ENCODE measurements at regions not wholly inside any gene's neighbourhood (a gene's known extent, or its start where the extent isn't known, plus 50 kb on each side); places are given as distances from the start of the nearest gene placed in this dataset.

DNA sequence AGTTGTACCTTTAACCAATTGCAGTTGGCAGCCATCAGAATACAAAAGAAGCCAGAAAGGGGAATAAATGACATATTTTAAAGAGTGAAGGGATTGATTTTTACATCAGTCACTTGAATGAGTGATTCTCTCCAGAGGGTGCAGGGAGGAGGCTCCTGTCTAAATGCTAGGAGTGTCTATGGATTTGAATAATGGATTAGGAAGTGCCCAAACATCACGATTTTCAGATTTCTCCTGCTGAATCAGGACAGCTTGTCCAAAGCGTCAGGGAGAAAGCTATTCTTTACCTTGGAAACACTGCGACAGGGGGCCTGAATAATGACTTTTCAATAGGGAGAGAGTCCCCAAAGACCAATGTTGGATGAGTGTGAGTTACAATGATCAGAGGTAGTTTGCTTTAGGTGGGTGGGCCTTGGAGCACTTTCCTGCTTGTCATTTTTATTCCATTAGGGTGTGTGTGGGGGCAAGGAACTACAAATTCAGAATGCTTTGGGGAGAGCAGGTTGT, 735.5 kb downstream of the KCNA4 start:
- Mint-ChIP-seq H3K36me3 (no peaks in the 10 kb centered on the region), H3K9me3 (peaks cover 0 to 9% (median 6%) of the 10 kb centered on the region in 9 donors), H3K27me3 (no peaks in the 10 kb centered on the region), H3K4me3 (no peak overlapping the region), H3K4me1 (no peaks in the 10 kb centered on the region), H3K27ac (no peak overlapping the region)
- DNase-seq = no peak
- ATAC-seq = no peak
- POLR2A ChIA-PET = no interaction called here

DNA sequence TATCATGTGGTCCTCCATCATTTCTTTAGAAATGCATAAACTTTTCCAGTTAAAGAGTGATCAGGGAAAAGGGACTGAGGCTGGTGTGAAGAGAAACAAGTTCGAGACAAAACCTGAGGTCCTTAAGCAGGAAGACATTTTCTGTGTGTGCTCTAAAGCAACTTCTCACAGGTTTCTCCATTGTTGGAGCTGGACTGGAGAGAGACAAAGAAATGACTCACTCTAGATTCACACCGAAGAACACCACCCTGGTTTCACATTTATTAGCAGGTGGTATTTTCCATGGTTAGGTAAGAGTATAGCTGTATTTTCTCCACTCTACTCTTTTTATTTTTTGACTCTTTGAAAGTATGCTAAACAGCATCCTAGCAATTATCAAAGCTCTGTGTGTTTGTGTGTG, 736.4 kb downstream of the KCNA4 start:
- POLR2A ChIA-PET = no interaction called here
- Mint-ChIP-seq H3K4me1 (no peaks in the 10 kb centered on the region), H3K4me3 (no peak overlapping the region), H3K27me3 (no peaks in the 10 kb centered on the region), H3K36me3 (no peaks in the 10 kb centered on the region), H3K27ac (no peak overlapping the region), H3K9me3 (peaks cover 0 to 14% (median 4%) of the 10 kb centered on the region in 9 donors)
- ATAC-seq (no peak), DNase-seq (no peak)

DNA sequence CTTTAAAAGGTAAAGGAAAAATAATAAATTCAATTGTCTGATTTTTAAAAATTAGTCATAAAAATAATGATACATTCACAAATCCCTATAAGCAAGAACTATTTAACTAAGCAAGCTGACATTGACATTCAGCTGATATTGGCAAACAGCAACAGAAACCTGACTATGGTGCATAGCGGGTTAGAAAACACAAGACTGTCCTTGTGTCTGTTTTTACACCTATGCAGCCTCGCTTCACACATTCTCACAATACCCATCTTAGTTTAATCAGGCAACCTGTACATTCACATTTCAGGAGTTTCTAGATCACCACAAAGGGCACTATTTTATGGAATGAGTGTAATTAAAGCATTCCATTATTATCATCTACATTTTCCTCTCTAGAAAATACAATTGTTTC, 737.1 kb downstream of the KCNA4 start:
- peaks cover 0 to 17% (median 5%) of the 10 kb centered on the region in 9 donors for H3K9me3 Mint-ChIP-seq
- DNase-seq (no peak), ATAC-seq (no peak)
- POLR2A ChIA-PET = no interaction called here
- no peaks in the 10 kb centered on the region for H3K27me3 Mint-ChIP-seq
- H3K4me3 Mint-ChIP-seq = no peak overlapping the region
- no peaks in the 10 kb centered on the region for H3K4me1 Mint-ChIP-seq
- H3K27ac Mint-ChIP-seq = no peak overlapping the region
- no peaks in the 10 kb centered on the region for H3K36me3 Mint-ChIP-seq

DNA sequence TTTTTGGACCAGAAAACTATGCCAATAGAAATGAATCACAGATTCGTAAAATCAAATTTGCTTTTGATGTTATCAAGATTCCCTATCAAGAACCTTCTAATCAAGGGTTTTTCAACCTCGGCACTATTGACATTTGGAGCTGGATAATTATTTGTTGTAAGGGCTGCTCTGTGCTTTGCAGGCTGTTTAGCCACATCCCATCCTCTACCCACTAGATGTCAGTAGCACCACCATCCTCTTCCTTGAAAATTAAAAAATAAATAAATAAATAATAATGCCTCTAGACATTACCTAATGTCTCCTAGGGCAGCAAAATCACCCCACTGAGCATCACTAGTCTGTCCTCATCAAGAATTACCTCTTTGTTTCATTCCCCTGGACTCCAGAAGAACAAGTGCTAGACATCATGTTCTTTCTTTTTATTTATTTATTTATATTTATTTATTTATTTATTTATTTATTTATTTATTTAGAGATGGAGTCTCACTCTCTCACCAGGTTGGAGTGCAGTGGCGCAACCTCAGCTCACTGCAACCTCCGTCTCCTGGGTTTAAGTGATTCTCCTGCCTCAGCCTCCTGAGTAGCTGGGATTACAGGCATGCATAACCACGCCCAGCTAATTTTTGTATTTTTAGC, 744.7 kb downstream of the KCNA4 start:
- POLR2A ChIA-PET = no interaction called here
- H3K27ac Mint-ChIP-seq = no peak overlapping the region
- H3K27me3 Mint-ChIP-seq = no peaks in the 10 kb centered on the region
- H3K4me1 Mint-ChIP-seq = no peaks in the 10 kb centered on the region
- peaks cover 0 to 15% (median 6%) of the 10 kb centered on the region in 9 donors for H3K9me3 Mint-ChIP-seq
- DNase-seq (no peak), ATAC-seq (no peak)
- no peak overlapping the region for H3K4me3 Mint-ChIP-seq
- no peaks in the 10 kb centered on the region for H3K36me3 Mint-ChIP-seq

DNA sequence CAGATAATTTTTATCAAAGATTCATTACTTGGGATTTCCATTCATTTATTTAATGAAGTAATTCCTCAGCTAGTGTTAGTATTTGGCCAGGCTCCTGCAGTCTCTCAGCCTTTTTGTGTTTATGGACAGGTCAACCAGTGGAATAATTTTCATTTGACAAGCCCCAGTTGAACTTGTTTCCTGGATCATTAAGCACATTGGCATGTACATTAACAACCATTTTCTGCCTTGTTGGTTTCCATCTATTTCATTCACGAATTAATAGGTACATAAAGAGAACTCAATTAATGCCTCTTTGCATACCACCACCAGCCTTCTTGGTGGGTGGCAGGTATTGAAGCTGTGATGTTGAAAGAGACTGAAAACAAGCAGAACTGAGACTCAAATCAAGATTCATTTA, 745.2 kb downstream of the KCNA4 start:
- H3K4me3 Mint-ChIP-seq = no peak overlapping the region
- H3K4me1 Mint-ChIP-seq = no peaks in the 10 kb centered on the region
- H3K27ac Mint-ChIP-seq = no peak overlapping the region
- POLR2A ChIA-PET = no interaction called here
- no peaks in the 10 kb centered on the region for H3K36me3 Mint-ChIP-seq
- DNase-seq (no peak), ATAC-seq (no peak)
- no peaks in the 10 kb centered on the region for H3K27me3 Mint-ChIP-seq
- H3K9me3 Mint-ChIP-seq = peaks cover 0 to 16% (median 6%) of the 10 kb centered on the region in 9 donors

DNA sequence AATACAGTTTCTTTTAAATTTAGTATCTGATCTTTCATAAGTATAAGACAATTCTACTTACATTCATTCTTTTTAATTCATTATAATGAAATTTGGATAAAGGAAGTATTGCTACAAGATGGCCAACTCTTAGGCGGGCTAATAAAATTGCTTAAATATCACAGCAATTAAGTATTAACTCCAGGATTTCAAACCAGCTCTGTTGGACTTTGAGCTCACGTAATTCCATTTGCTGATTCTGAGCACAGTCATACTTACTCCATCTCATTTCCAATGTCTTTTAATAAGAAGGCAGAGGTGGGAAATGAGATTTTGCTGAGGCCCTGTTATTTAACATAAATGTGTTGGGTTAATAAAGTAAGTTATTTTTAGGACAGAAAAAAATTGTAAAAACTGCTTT, 748.1 kb downstream of the KCNA4 start:
- H3K36me3 Mint-ChIP-seq = no peaks in the 10 kb centered on the region
- POLR2A ChIA-PET = no interaction called here
- DNase-seq (no peak), ATAC-seq (no peak)
- no peak overlapping the region for H3K4me3 Mint-ChIP-seq
- no peaks in the 10 kb centered on the region for H3K4me1 Mint-ChIP-seq
- H3K9me3 Mint-ChIP-seq = peaks cover 0 to 9% (median 5%) of the 10 kb centered on the region in 9 donors
- no peak overlapping the region for H3K27ac Mint-ChIP-seq
- no peaks in the 10 kb centered on the region for H3K27me3 Mint-ChIP-seq

DNA sequence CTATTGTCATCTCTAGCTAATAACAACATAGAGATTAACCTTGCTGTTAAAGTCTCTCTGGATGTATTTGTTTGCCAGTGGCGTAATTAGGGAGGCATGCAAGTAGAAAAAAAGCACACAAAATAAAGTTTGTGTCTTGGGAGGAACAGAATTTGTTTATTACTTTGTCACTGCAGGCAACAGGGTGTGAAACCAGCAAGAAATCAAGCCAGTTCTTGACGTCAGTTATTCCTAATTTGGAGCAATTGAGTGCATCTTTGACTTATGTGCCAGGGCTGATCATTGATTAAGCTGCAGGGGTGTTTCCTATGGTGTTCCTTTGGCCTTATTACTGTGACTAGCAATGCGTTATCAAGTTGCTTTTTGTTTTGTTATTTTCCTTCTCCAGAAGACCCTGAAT, 751.0 kb downstream of the KCNA4 start:
- Mint-ChIP-seq H3K27me3 (no peaks in the 10 kb centered on the region), H3K9me3 (peaks cover 0 to 14% (median 6%) of the 10 kb centered on the region in 9 donors), H3K27ac (no peak overlapping the region), H3K36me3 (no peaks in the 10 kb centered on the region), H3K4me3 (no peak overlapping the region), H3K4me1 (no peaks in the 10 kb centered on the region)
- DNase-seq = no peak
- no peak for ATAC-seq
- POLR2A ChIA-PET = no interaction called here

DNA sequence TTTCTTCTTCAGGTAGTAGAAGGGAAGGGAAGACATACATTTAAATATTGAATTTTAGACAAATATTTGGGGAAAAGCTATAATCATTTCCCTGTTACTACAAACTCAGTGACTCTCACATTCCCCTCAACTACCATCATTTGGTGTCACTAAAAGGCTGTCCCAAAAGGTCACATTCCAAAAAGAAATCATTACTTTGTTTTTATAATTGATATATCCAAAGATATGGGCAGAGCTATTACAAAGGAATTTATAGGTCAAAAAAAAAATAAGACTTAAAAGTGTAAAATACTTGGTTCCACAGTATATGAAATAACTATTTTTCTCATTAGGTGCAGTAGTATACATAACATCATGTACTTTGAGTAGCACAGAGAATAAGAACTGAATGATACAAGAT, 751.4 kb downstream of the KCNA4 start:
- H3K4me3 Mint-ChIP-seq = no peak overlapping the region
- H3K4me1 Mint-ChIP-seq = no peaks in the 10 kb centered on the region
- POLR2A ChIA-PET = no interaction called here
- H3K36me3 Mint-ChIP-seq = no peaks in the 10 kb centered on the region
- H3K27ac Mint-ChIP-seq = no peak overlapping the region
- peaks cover 0 to 14% (median 6%) of the 10 kb centered on the region in 9 donors for H3K9me3 Mint-ChIP-seq
- H3K27me3 Mint-ChIP-seq = no peaks in the 10 kb centered on the region
- DNase-seq (no peak), ATAC-seq (no peak)

DNA sequence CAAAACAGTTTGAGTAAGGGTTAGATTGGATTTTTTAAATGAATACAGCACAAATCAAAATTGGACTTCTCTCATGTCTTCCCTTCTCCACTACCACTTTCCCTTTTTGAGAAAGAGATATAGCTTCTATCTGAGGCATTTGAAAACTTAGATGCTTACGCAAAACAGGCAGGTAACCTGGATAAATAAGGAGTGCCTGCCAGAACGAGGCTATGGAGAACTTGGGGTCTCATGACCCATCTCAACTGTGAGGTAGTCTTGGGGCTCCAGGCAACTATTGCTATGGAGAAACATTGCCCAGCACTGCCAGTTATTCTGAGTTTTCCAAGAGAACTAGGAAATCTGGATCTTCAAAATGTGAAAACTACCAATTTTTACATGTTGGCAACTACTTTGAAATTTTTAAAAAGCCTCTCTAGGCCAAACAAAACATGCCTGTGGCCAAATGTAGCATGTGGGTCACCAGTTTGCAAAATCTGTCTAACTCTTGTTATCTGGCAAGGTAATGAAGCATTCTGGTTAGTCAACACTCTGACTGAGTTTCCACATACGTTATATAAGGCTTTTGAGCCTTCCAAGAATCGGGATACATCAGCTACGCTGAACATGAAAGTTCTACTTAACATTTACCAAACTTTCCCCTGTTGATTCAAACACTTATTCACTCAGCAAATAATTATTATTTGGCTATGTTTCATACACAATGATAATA, 752.7 kb downstream of the KCNA4 start:
- POLR2A ChIA-PET = no interaction called here
- Mint-ChIP-seq H3K9me3 (peaks cover 0 to 22% (median 14%) of the 10 kb centered on the region in 9 donors), H3K4me1 (no peaks in the 10 kb centered on the region), H3K4me3 (no peak overlapping the region), H3K36me3 (no peaks in the 10 kb centered on the region), H3K27ac (no peak overlapping the region), H3K27me3 (no peaks in the 10 kb centered on the region)
- no peak for DNase-seq
- no peak for ATAC-seq

DNA sequence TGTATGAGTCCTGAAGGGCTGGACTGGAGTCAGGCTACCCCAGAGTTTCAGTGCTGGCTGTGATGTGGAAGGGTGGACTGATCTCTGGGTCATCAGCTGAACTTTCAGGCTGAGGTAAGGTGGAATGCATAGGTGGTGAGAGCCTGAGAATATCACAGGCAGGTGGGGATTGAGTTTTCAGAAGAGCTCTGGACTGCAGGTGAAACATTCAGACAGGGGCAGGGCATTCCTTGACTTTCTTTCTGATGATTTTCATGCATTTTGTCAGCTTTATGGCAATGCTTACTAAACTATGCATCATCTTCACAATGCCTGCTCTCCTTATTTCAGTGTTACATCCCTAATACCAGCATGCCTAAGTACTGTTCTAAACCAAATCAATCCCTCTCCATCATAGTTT, 755.0 kb downstream of the KCNA4 start:
- Mint-ChIP-seq H3K27ac (no peak overlapping the region), H3K9me3 (peaks cover 0 to 36% (median 21%) of the 10 kb centered on the region in 9 donors), H3K36me3 (no peaks in the 10 kb centered on the region), H3K4me1 (no peaks in the 10 kb centered on the region), H3K4me3 (no peak overlapping the region), H3K27me3 (no peaks in the 10 kb centered on the region)
- POLR2A ChIA-PET = no interaction called here
- DNase-seq (no peak), ATAC-seq (no peak)

DNA sequence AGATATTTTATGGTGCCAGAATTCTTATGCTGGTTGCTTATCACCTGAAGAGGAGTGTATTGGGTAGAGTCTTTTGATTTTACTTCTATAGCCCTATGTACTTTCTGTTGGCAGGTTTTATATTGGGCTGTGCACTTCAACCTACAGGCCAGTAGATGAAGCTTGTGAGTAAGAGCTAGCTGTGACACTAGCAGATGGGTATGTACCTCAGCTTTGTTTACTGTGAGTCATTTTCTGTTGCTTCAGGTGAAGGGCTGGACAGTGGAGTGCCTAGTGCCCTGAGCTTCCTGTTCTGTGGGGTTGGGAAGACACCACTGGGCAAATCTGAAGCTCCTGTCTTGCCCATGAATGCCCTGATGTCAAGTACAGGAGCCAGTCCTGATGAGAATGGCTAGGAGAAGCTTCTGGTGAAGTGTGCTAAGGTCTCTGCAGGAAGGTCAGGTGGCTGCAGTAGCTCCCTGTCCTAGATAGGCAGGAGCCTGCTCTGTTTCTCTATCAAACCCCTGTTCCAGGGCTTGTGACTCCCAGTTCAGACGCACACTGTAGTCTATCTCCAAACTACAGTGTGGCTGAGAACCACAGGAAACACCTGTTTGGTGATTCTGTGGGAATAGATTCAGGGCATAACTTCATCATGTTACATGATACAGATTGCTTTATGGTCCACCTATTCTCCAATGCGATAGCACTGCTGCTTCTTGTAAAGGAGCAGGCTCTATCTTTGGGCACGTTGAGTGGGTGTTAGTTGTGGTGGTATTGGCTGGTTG, 755.7 kb downstream of the KCNA4 start:
- H3K27me3 Mint-ChIP-seq = no peaks in the 10 kb centered on the region
- no peaks in the 10 kb centered on the region for H3K36me3 Mint-ChIP-seq
- H3K4me1 Mint-ChIP-seq = no peaks in the 10 kb centered on the region
- ATAC-seq (no peak), DNase-seq (no peak)
- POLR2A ChIA-PET = no interaction called here
- no peak overlapping the region for H3K27ac Mint-ChIP-seq
- H3K4me3 Mint-ChIP-seq = no peak overlapping the region
- H3K9me3 Mint-ChIP-seq = peaks cover 0 to 43% (median 21%) of the 10 kb centered on the region in 9 donors

DNA sequence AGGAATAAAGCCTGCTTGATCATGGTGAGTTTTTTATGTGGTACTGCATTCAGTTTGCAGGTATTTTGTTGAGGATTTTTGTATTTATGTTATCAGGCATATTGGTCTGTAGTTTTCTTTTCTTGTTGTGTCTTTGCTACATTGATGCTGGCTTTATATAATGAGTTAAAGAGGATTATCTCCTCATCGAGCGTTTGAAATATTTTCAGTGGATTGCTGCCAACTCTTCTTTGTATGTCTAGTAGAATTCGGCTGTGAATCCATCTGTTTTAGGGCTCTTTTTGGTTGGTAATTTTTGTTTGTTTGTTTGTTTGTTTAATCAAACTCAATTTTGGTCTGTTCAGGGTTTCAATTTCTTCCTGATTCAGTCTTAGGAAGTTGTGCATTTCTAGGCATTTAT, 758.4 kb downstream of the KCNA4 start:
- H3K4me3 Mint-ChIP-seq = no peak overlapping the region
- DNase-seq = no peak
- POLR2A ChIA-PET = no interaction called here
- no peaks in the 10 kb centered on the region for H3K27me3 Mint-ChIP-seq
- H3K27ac Mint-ChIP-seq = no peak overlapping the region
- H3K36me3 Mint-ChIP-seq = no peaks in the 10 kb centered on the region
- ATAC-seq = no peak
- H3K4me1 Mint-ChIP-seq = no peaks in the 10 kb centered on the region
- H3K9me3 Mint-ChIP-seq = peaks cover 0 to 37% (median 18%) of the 10 kb centered on the region in 9 donors

DNA sequence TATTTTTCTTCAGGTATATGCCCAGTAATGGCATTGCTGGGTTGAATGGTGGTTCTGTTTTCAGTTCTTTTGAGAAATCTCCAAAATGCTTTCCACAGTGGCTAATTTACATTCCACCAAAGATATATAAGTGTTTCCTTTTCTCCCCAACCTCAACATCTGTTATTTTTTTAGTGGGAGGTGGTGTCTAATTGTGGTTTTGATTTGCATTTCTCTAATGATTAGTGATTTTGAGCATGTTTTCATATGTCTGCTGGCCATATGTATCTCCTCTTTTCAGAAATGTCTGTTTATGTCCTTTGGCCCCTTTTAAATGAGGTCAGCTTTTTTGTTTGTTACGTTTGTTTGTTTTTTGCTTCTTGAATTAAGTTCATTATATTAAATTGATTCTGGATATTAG, 760.2 kb downstream of the KCNA4 start:
- no peak for ATAC-seq
- Mint-ChIP-seq H3K4me1 (no peaks in the 10 kb centered on the region), H3K4me3 (no peak overlapping the region), H3K9me3 (peaks cover 3 to 44% (median 17%) of the 10 kb centered on the region in 9 donors), H3K27ac (no peak overlapping the region), H3K36me3 (no peaks in the 10 kb centered on the region), H3K27me3 (no peaks in the 10 kb centered on the region)
- POLR2A ChIA-PET = no interaction called here
- DNase-seq = no peak
